SK-MEL-5 (cell line): ENCODE measurements at regions not wholly inside any gene's neighbourhood (a gene's known extent, or its start where the extent isn't known, plus 50 kb on each side); places are given as distances from the start of the nearest gene placed in this dataset.
"Not testable (repeated sequence)": the region's sequence is repeated elsewhere in the genome, so short reads cannot be mapped to it uniquely, and the experiment has no call there.

Experiments used
- DNase-seq: peaks from one replicate; pipeline ENCODE4 v3.0.0-alpha.2; 2016; ENCODE audit warnings: low read depth, low spot score
- in situ Hi-C: cut with HindIII; loops from 2 replicates; pipeline ENCODE4 v1.10.0; 2016; ENCODE audit warnings: low sequenced_read_pairs, high pct_unique_total_duplicates, low pct_unique_long_range_greater_than_20kb

- in situ Hi-C loops, result no loop called here
- no peak for DNase-seq
Observed at GRCh38 chr4:30538794-30539193, 181.4 kb upstream of the PCDH7 start.

GRCh38 chr4:30543057-30543456, 177.1 kb upstream of the PCDH7 start:
- in situ Hi-C loops, result no loop called here
- DNase-seq, result no peak

- no peak for DNase-seq
- in situ Hi-C loops, result no loop called here
Observed at GRCh38 chr4:30553151-30553550, 167.0 kb upstream of the PCDH7 start.

GRCh38 chr4:30553706-30554105, 166.5 kb upstream of the PCDH7 start:
- no peak for DNase-seq
- in situ Hi-C loops, result no loop called here

GRCh38 chr4:30555775-30556174, 164.4 kb upstream of the PCDH7 start:
- in situ Hi-C loops, result no loop called here
- no peak for DNase-seq

- in situ Hi-C loops, result no loop called here
- DNase-seq, result no peak
Observed at GRCh38 chr4:30559481-30559880, 160.7 kb upstream of the PCDH7 start.

GRCh38 chr4:30586850-30587249, 133.3 kb upstream of the PCDH7 start:
- in situ Hi-C loops, result no loop called here
- DNase-seq, result no peak

- DNase-seq, in situ Hi-C loops: not testable (repeated sequence)
Observed at GRCh38 chr4:30589669-30590068, 130.5 kb upstream of the PCDH7 start.

GRCh38 chr4:30600246-30601017, 119.7 kb upstream of the PCDH7 start:
- in situ Hi-C loops, result no loop called here
- DNase-seq, result peak; percentile 96

GRCh38 chr4:30601070-30601865, 118.9 kb upstream of the PCDH7 start:
- in situ Hi-C loops, result no loop called here
- DNase-seq, result peak; percentile 19

- in situ Hi-C loops, result no loop called here
- peak; percentile 47 for DNase-seq
Observed at GRCh38 chr4:30605616-30606190, 114.5 kb upstream of the PCDH7 start.

GRCh38 chr4:30610361-30610760, 109.8 kb upstream of the PCDH7 start:
- DNase-seq, result no peak
- in situ Hi-C loops, result no loop called here

- DNase-seq, result no peak
- in situ Hi-C loops, result no loop called here
Observed at GRCh38 chr4:30614771-30615170, 105.4 kb upstream of the PCDH7 start.

- in situ Hi-C loops, result no loop called here
Observed at GRCh38 chr4:30616942-30617646, 103.1 kb upstream of the PCDH7 start.

GRCh38 chr4:30617836-30618235, 102.3 kb upstream of the PCDH7 start:
- no peak for DNase-seq
- in situ Hi-C loops, result no loop called here

More at GRCh38 chr4:30616942-30617646, 103.1 kb upstream of the PCDH7 start:
- DNase-seq, result peak; percentile 2

- DNase-seq, result no peak
- in situ Hi-C loops, result no loop called here
Observed at GRCh38 chr4:30619679-30620078, 100.5 kb upstream of the PCDH7 start.

GRCh38 chr4:30620711-30621110, 99.5 kb upstream of the PCDH7 start:
- in situ Hi-C loops, result no loop called here
- DNase-seq, result no peak

- in situ Hi-C loops, result no loop called here
- no peak for DNase-seq
Observed at GRCh38 chr4:30630431-30630830, 89.7 kb upstream of the PCDH7 start.
